ENCODE measurements at regions not wholly inside any gene's neighbourhood (a gene's known extent, or its start where the extent isn't known, plus 50 kb on each side); places are given as distances from the start of the nearest gene placed in this dataset.

- TF ChIP-seq, protein P1, sequence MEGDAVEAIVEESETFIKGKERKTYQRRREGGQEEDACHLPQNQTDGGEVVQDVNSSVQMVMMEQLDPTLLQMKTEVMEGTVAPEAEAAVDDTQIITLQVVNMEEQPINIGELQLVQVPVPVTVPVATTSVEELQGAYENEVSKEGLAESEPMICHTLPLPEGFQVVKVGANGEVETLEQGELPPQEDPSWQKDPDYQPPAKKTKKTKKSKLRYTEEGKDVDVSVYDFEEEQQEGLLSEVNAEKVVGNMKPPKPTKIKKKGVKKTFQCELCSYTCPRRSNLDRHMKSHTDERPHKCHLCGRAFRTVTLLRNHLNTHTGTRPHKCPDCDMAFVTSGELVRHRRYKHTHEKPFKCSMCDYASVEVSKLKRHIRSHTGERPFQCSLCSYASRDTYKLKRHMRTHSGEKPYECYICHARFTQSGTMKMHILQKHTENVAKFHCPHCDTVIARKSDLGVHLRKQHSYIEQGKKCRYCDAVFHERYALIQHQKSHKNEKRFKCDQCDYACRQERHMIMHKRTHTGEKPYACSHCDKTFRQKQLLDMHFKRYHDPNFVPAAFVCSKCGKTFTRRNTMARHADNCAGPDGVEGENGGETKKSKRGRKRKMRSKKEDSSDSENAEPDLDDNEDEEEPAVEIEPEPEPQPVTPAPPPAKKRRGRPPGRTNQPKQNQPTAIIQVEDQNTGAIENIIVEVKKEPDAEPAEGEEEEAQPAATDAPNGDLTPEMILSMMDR (IDR thresholded peaks at IDR 0.05), result no peak
- no peak for TF ChIP-seq POLR2A (IDR thresholded peaks at IDR 0.05)
Measured at GRCh38 chr2:20113986-20114938, 62.8 kb upstream of the LAPTM4A start.
